Loucy (cell line): ENCODE measurements at regions not wholly inside any gene's neighbourhood (a gene's known extent, or its start where the extent isn't known, plus 50 kb on each side); places are given as distances from the start of the nearest gene placed in this dataset.

Source experiments
- EZH2phosphoT487 ChIP-seq: fragments of 200-600 bp; IDR thresholded peaks from 2 replicates; pipeline ENCODE4 v1.6.1; 2018; ENCODE audit warnings: antibody characterized with exemption, mild to moderate bottlenecking, moderate library complexity, borderline replicate concordance
- TF ChIP-seq, protein P1 (sequence below): fragments of 200-600 bp; sonication (generic); conservative IDR thresholded peaks from 2 replicates; pipeline ENCODE4 v1.5.1; 2014; ENCODE audit warnings: mild to moderate bottlenecking, antibody characterized with exemption, low read length

DNA sequence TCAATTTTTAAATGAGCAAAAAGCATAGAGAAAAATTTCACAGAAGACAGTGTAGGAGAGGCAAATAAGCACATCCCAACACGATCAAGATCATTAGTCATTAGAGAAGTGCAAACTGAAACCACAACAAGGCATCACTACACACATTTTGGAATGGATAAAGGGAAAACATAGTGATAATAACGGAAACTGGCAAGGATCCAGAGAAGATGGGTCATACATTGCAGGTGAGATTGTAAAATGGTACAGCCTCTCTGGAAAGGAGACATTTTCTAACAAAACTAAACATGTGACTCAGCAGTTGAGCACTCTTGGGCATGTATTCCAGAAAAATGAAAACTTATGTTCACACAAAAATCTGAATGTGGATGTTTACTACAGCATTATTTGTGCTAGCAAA, 98.3 kb upstream of the TMEM17 start:
- TF ChIP-seq, protein P1, sequence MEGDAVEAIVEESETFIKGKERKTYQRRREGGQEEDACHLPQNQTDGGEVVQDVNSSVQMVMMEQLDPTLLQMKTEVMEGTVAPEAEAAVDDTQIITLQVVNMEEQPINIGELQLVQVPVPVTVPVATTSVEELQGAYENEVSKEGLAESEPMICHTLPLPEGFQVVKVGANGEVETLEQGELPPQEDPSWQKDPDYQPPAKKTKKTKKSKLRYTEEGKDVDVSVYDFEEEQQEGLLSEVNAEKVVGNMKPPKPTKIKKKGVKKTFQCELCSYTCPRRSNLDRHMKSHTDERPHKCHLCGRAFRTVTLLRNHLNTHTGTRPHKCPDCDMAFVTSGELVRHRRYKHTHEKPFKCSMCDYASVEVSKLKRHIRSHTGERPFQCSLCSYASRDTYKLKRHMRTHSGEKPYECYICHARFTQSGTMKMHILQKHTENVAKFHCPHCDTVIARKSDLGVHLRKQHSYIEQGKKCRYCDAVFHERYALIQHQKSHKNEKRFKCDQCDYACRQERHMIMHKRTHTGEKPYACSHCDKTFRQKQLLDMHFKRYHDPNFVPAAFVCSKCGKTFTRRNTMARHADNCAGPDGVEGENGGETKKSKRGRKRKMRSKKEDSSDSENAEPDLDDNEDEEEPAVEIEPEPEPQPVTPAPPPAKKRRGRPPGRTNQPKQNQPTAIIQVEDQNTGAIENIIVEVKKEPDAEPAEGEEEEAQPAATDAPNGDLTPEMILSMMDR = no peak
- no peak for TF ChIP-seq EZH2phosphoT487
